HUDEP-2 (cell line): ENCODE measurements at regions not wholly inside any gene's neighbourhood (a gene's known extent, or its start where the extent isn't known, plus 50 kb on each side); places are given as distances from the start of the nearest gene placed in this dataset.
A peak's percentile ranks its signal among the peaks of the same experiment; 100 is the strongest.

Experiments used
- DNase-seq, 76 experiments: peaks; one replicate each; lab custom pipeline; 2025; ENCODE audit not compliant: unreplicated experiment in 76 of 76; lab: John Stamatoyannopoulos, UW

- no peak for DNase-seq
Observed at GRCh38 chr1:202067188-202067974, 55.3 kb upstream of the GPR37L1 start.

- no peak for DNase-seq
Observed at GRCh38 chr1:202068596-202068995, 54.1 kb upstream of the GPR37L1 start.

GRCh38 chr1:202069662-202070061 lies 53.1 kb upstream of the GPR37L1 start:
- no peak for DNase-seq

GRCh38 chr1:202072211-202072765 lies 50.4 kb upstream of the GPR37L1 start:
- peak in 52 of 76 experiments; percentile 6 to 75 (median 34) for DNase-seq
